Bronchial epithelial cell (primary cell): ENCODE measurements at regions not wholly inside any gene's neighbourhood (a gene's known extent, or its start where the extent isn't known, plus 50 kb on each side); places are given as distances from the start of the nearest gene placed in this dataset.
A peak's percentile ranks its signal among the peaks of the same experiment; 100 is the strongest.

Experiments
- DNase-seq: peaks from one replicate; pipeline ENCODE4 v3.0.0-alpha.2; 2010; ENCODE audit warnings: low read depth
- FAIRE-seq: peaks from 2 replicates; lab custom pipeline; 2011; peaks lifted over from hg19 to GRCh38; lab: Jason Lieb, UNC
- H3K27me3 ChIP-seq: 2 replicates; pipeline ENCODE4 v1.5.1; 2011; ENCODE audit warnings: low read length; ENCODE audit not compliant: control insufficient read depth, insufficient read depth
- H3K36me3 ChIP-seq: 2 replicates; pipeline ENCODE4 v1.5.1; 2011; ENCODE audit warnings: low read length; ENCODE audit not compliant: control insufficient read depth, insufficient read depth
- H3K4me3 ChIP-seq: 2 replicates; pipeline ENCODE4 v1.5.1; 2011; ENCODE audit warnings: mild to moderate bottlenecking, low read depth, low read length, control low read depth
- TF ChIP-seq, protein P1 (sequence below): IDR thresholded peaks from 2 replicates; pipeline ENCODE4 v1.5.1; 2011; ENCODE audit warnings: mild to moderate bottlenecking, moderate library complexity, low read length, control low read depth, inconsistent platforms; ENCODE audit not compliant: insufficient read depth, severe bottlenecking

DNA sequence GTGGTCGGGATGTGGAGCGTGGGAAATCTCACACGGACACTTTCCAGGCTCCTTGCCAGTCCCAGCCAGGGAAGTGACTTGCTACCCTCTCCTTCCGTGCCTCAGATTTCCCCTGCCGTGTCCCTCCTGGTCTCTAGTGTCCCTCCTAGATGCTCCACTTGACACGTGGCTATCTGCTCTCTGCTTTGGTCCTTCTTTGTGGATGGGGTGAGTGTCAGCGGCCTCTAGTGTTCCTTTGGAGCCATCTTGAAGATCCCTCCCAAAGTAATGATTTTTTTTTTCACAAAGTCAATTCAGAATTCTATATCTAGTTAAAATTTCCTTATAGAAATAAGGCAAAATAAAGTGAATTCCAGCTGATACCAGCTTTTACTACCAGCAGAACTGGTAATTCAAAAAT lies 117.7 kb downstream of the MRPL36 start:
- TF ChIP-seq, protein P1, sequence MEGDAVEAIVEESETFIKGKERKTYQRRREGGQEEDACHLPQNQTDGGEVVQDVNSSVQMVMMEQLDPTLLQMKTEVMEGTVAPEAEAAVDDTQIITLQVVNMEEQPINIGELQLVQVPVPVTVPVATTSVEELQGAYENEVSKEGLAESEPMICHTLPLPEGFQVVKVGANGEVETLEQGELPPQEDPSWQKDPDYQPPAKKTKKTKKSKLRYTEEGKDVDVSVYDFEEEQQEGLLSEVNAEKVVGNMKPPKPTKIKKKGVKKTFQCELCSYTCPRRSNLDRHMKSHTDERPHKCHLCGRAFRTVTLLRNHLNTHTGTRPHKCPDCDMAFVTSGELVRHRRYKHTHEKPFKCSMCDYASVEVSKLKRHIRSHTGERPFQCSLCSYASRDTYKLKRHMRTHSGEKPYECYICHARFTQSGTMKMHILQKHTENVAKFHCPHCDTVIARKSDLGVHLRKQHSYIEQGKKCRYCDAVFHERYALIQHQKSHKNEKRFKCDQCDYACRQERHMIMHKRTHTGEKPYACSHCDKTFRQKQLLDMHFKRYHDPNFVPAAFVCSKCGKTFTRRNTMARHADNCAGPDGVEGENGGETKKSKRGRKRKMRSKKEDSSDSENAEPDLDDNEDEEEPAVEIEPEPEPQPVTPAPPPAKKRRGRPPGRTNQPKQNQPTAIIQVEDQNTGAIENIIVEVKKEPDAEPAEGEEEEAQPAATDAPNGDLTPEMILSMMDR = no peak
- FAIRE-seq (no peak), DNase-seq (no peak)
- H3K4me3 ChIP-seq = no peak overlapping the region
- no peaks in the 10 kb centered on the region for H3K27me3 ChIP-seq
- no peaks in the 10 kb centered on the region for H3K36me3 ChIP-seq

DNA sequence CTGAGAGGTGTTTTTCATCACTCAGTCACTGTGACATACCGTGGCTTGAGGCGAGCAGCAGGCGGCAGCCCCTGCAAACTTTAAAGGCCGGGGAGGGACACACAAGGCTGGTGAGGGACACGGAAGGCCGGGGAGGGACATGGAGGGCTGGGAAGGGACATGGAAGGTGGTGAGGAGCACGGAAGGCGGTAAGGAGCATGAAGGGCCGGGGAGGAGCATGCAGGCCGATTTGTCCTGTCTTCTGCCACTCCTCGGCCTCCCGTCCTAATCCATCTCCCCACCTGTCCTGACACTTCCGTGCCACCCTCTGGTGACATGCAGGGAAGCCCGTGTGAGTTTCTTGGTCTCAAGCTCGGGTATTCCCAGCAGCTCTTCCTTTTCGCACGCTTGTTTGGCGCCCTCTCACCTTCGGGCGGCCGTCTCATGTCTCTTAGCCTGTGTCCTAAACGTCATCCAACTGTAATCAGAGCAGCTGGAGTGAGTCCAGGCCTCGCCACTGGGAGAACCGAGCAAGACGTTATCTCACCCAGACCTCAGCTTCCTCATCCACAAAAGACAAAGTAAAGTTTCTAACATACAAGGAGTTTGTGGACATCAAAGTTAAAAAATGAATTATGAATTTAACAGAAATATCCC lies 126.5 kb downstream of the MRPL36 start:
- TF ChIP-seq, protein P1 = no peak
- peak; percentile 18 for DNase-seq

DNA sequence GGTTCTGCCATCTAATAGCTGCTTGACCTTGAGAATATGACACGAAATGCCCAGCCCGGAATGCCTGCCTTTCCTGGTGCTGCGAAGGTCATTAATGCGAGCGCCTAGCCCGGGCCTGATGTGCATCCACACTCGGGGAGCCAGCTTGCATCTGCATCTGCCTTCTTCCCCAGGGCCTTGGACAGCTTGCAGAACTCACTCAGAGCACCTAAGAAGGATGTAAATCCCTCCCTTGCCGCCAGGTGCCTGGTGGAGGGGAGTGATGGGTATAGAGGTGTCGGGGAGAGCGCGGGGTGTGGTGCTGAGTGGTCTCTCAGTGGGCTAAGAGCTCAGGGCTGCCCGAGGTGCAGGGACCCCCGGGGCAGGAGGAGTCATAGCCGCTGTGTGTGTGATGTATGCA lies 127.2 kb downstream of the MRPL36 start:
- peaks cover 11% of the 10 kb centered on the region for H3K27me3 ChIP-seq
- DNase-seq = no peak
- H3K36me3 ChIP-seq = no peaks in the 10 kb centered on the region
- no peak overlapping the region for H3K4me3 ChIP-seq
- TF ChIP-seq, protein P1 = no peak
- no peak for FAIRE-seq

More for the DNA sequence above, 126.5 kb downstream of the MRPL36 start:
- H3K27me3 ChIP-seq = peaks cover 6% of the 10 kb centered on the region
- no peaks in the 10 kb centered on the region for H3K36me3 ChIP-seq
- no peak overlapping the region for H3K4me3 ChIP-seq
- FAIRE-seq = no peak

DNA sequence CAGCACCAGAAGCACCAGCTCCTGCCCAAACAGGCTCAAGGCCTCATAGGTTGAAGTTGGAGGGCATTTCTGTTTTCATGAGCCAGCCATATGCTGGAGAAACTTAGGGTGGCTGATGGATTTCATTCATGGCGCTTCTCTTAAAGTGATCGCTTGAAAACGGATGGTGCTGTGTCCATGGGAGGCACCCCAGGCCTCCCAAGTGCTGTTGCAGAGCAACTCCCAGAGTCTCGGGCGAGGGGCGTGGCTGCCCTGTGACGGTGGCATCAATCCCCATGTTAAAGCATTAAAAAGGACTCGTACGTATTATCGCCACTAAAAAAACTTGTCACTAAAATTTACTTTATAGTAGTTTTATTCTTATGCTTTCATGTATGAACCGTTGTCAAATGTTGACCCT lies 128.3 kb downstream of the MRPL36 start:
- FAIRE-seq = no peak
- Histone ChIP-seq H3K27me3 (peaks cover 13% of the 10 kb centered on the region), H3K36me3 (no peaks in the 10 kb centered on the region), H3K4me3 (no peak overlapping the region)
- DNase-seq = no peak
- TF ChIP-seq, protein P1 = no peak

DNA sequence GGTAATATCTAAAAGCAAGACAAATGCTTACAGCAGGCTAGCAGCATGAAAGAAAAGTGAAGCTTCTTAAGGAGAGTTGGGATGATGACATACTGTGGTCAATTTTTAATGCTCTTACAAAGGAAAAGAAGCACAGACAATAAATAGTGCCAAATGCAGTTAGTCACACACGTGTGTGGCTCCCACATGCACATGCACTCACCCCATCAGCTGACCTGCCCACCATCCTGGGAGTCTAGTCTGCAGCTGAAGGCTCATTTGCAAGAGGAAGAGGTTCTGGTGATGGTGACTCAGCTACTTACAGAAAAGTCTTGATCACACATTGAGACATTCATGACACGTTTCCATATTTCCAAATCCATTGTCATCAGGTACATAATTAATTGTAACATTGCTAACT lies 129.3 kb downstream of the MRPL36 start:
- Histone ChIP-seq H3K36me3 (no peaks in the 10 kb centered on the region), H3K4me3 (no peak overlapping the region), H3K27me3 (peaks cover 18% of the 10 kb centered on the region)
- TF ChIP-seq, protein P1 = no peak
- FAIRE-seq (no peak), DNase-seq (peak; percentile 72)
